CD14-positive monocyte (primary cell): ENCODE measurements at regions not wholly inside any gene's neighbourhood (a gene's known extent, or its start where the extent isn't known, plus 50 kb on each side); places are given as distances from the start of the nearest gene placed in this dataset.
"Not testable (repeated sequence)": the region's sequence is repeated elsewhere in the genome, so short reads cannot be mapped to it uniquely, and the experiment has no call there.

Experiments used
- DNase-seq, 3 donors: peaks; one replicate each; pipeline ENCODE4 v3.0.0-alpha.2; 2011 to 2022
- H2AFZ ChIP-seq: 2 replicates; pipeline ENCODE4 v1.6.0; 2012; ENCODE audit warnings: mild to moderate bottlenecking, low read depth, low read length, inconsistent platforms; ENCODE audit not compliant: insufficient read depth, poor library complexity, severe bottlenecking
- H3K27ac ChIP-seq, 2 donors: 1 replicate in 1 of 2; 2 replicates in 1 of 2; pipeline ENCODE4 v1.5.1; 2012 to 2013; ENCODE audit warnings: low read length in 2 of 2, control low read depth in 1 of 2, inconsistent platforms in 1 of 2, low read depth in 1 of 2, mild to moderate bottlenecking in 1 of 2
- H3K27me3 ChIP-seq, 2 donors: one replicate each; pipeline versions ENCODE4 v1.6.0 to v1.6.1; 2011 to 2013; ENCODE audit warnings: low read length in 2 of 2; ENCODE audit not compliant: control insufficient read depth in 2 of 2, insufficient read depth in 2 of 2
- H3K36me3 ChIP-seq, 2 donors: replicated peaks in 1 of 2; 1 replicate in 1 of 2; 2 replicates in 1 of 2; pipeline versions ENCODE4 v1.5.1 to v1.6.1; 2012 to 2013; ENCODE audit warnings: low read length in 2 of 2, control low read depth in 1 of 2, inconsistent platforms in 1 of 2, mild to moderate bottlenecking in 1 of 2; ENCODE audit not compliant: insufficient read depth in 2 of 2, control insufficient read depth in 1 of 2
- H3K4me1 ChIP-seq, 2 donors: 1 replicate in 1 of 2; 2 replicates in 1 of 2; pipeline versions ENCODE4 v1.5.1 to v1.6.1; 2012 to 2013; ENCODE audit warnings: low read length in 2 of 2, control low read depth in 1 of 2, inconsistent platforms in 1 of 2, mild to moderate bottlenecking in 1 of 2, moderate library complexity in 1 of 2; ENCODE audit not compliant: insufficient read depth in 2 of 2, control insufficient read depth in 1 of 2
- H3K4me2 ChIP-seq: replicated peaks from 2 replicates; pipeline ENCODE3; 2012; ENCODE audit warnings: low read length, moderate library complexity, mild to moderate bottlenecking; ENCODE audit not compliant: poor library complexity, severe bottlenecking; ENCODE audit errors: extremely low read depth
- H3K4me3 ChIP-seq, 3 experiments: fragments of 200-600 bp in 1 of 3; sonication (generic) in 1 of 3; replicated peaks in 1 of 3; 1 replicate in 2 of 3; 2 replicates in 1 of 3; pipeline ENCODE4 v1.5.1; 2011 to 2013; ENCODE audit warnings: low read length in 3 of 3, mild to moderate bottlenecking in 3 of 3, control low read depth in 2 of 3, low read depth in 2 of 3, inconsistent platforms in 1 of 3, moderate library complexity in 1 of 3
- H3K79me2 ChIP-seq: 2 replicates; pipeline ENCODE4 v1.6.0; 2012; ENCODE audit warnings: mild to moderate bottlenecking, control low read depth, inconsistent platforms, low read length, moderate library complexity; ENCODE audit not compliant: insufficient read depth
- H3K9ac ChIP-seq: 2 replicates; pipeline ENCODE4 v1.6.0; 2017; ENCODE audit warnings: low read length, mild to moderate bottlenecking; ENCODE audit not compliant: insufficient read depth, poor library complexity, severe bottlenecking
- H3K9me3 ChIP-seq, 2 donors: replicated peaks in 1 of 2; 1 replicate in 1 of 2; 2 replicates in 1 of 2; pipeline versions ENCODE4 v1.5.1 to v1.6.1; 2012 to 2013; ENCODE audit warnings: low read length in 2 of 2, control low read depth in 1 of 2; ENCODE audit not compliant: control insufficient read depth in 1 of 2, insufficient read depth in 1 of 2
- H4K20me1 ChIP-seq: 2 replicates; pipeline ENCODE4 v1.6.0; 2012; ENCODE audit warnings: mild to moderate bottlenecking, low read length, control low read depth, moderate library complexity; ENCODE audit not compliant: insufficient read depth
- H3K27ac Mint-ChIP-seq, 7 donors: one replicate each; pipeline ENCODE4 v1.8.0; 2020; ENCODE audit warnings: mild to moderate bottlenecking in 7 of 7, mixed read lengths in 7 of 7, moderate library complexity in 6 of 7, inconsistent platforms in 2 of 7
- H3K27me3 Mint-ChIP-seq, 3 donors: one replicate each; pipeline ENCODE4 v1.8.0; 2021 to 2022; ENCODE audit warnings: low read depth in 3 of 3, mild to moderate bottlenecking in 3 of 3, mixed read lengths in 3 of 3, moderate library complexity in 3 of 3, inconsistent platforms in 1 of 3
- H3K36me3 Mint-ChIP-seq, 2 donors: one replicate each; pipeline ENCODE4 v1.8.0; 2020; ENCODE audit warnings: mixed read lengths in 2 of 2, inconsistent platforms in 1 of 2, mild to moderate bottlenecking in 1 of 2
- H3K4me1 Mint-ChIP-seq: one replicate; pipeline ENCODE4 v1.8.0; 2020; ENCODE audit warnings: mild to moderate bottlenecking, mixed read lengths
- H3K4me3 Mint-ChIP-seq, 2 donors: one replicate each; pipeline ENCODE4 v1.8.0; 2020; ENCODE audit warnings: mild to moderate bottlenecking in 2 of 2, mixed read lengths in 2 of 2, moderate library complexity in 1 of 2
- H3K9me3 Mint-ChIP-seq, 7 donors: one replicate each; pipeline ENCODE4 v1.8.0; 2020 to 2022; ENCODE audit warnings: mixed read lengths in 7 of 7, mild to moderate bottlenecking in 6 of 7, moderate library complexity in 6 of 7, inconsistent platforms in 2 of 7
- CTCF ChIP-seq: fragments of 200-600 bp; IDR thresholded peaks from one replicate; pipeline ENCODE4 v1.8.0; 2022; ENCODE audit warnings: antibody characterized with exemption, mild to moderate bottlenecking
- WGBS: methylation state at CpG from one replicate; pipeline ENCODE4 v1.1.5; 2013; ENCODE audit warnings: missing lambda C conversion rate; ENCODE audit not compliant: insufficient coverage; 5-methylcytosine and 5-hydroxymethylcytosine counted together
- intact Hi-C, 2 donors: fragments of 100-400 bp; cut with micrococcal nuclease; formaldehyde crosslinking; loops; one replicate each; pipeline versions ENCODE4 v1.15.0 to v1.15.1; 2023

- Histone ChIP-seq H3K4me3 (no peak overlapping the region), H3K4me1 (no peaks in the 10 kb centered on the region)
Observed at GRCh38 chr14:71803539-71804260, 128.5 kb upstream of the RGS6 start.

GRCh38 chr14:71804992-71805391 lies 127.2 kb upstream of the RGS6 start:
- Histone ChIP-seq H3K79me2 (no peaks in the 10 kb centered on the region), H3K9me3 (no peaks in the 10 kb centered on the region), H2AFZ (no peak overlapping the region), H3K4me3 (no peak overlapping the region), H3K27me3 (no peaks in the 10 kb centered on the region), H3K36me3 (no peaks in the 10 kb centered on the region), H4K20me1 (no peaks in the 10 kb centered on the region), H3K27ac (no peak overlapping the region), H3K4me1 (no peaks in the 10 kb centered on the region), H3K9ac (no peak overlapping the region), H3K4me2 (no peak overlapping the region)
- H3K27ac Mint-ChIP-seq: no peak overlapping the region
- H3K4me3 Mint-ChIP-seq: no peak overlapping the region
- WGBS: no CpG with 5 or more reads among the region's 2 CpGs
- intact Hi-C loops: no loop called here
- TF ChIP-seq CTCF: no peak
- DNase-seq: no peak
- H3K27me3 Mint-ChIP-seq: peaks cover 0 to 3% (median 1%) of the 10 kb centered on the region in 3 donors
- peaks cover 0 to 4% (median 2%) of the 10 kb centered on the region in 7 donors for H3K9me3 Mint-ChIP-seq
- H3K4me1 Mint-ChIP-seq: no peaks in the 10 kb centered on the region
- H3K36me3 Mint-ChIP-seq: no peaks in the 10 kb centered on the region

More at GRCh38 chr14:71803539-71804260, 128.5 kb upstream of the RGS6 start:
- intact Hi-C loops: no loop called here
- Mint-ChIP-seq H3K9me3 (peaks cover 0 to 3% (median 0%) of the 10 kb centered on the region in 7 donors), H3K27ac (no peak overlapping the region), H3K4me1 (no peaks in the 10 kb centered on the region), H3K27me3 (peaks cover 0 to 3% (median 1%) of the 10 kb centered on the region in 3 donors), H3K4me3 (no peak overlapping the region), H3K36me3 (no peaks in the 10 kb centered on the region)
- Histone ChIP-seq H2AFZ (no peak overlapping the region), H3K27ac (no peak overlapping the region), H3K27me3 (no peaks in the 10 kb centered on the region), H3K9me3 (no peaks in the 10 kb centered on the region), H3K79me2 (no peaks in the 10 kb centered on the region), H4K20me1 (no peaks in the 10 kb centered on the region), H3K4me2 (no peak overlapping the region), H3K9ac (no peak overlapping the region), H3K36me3 (no peaks in the 10 kb centered on the region)
- WGBS: 71% methylated on average over 2 of the region's 3 CpGs
- TF ChIP-seq CTCF: no peak
- no peak for DNase-seq

- H3K4me1 Mint-ChIP-seq, H3K4me1 ChIP-seq, H3K27ac ChIP-seq, H3K9me3 Mint-ChIP-seq, H3K9ac ChIP-seq, H3K4me3 Mint-ChIP-seq, H3K9me3 ChIP-seq, H3K36me3 Mint-ChIP-seq, H2AFZ ChIP-seq, H3K27ac Mint-ChIP-seq, H3K36me3 ChIP-seq, H3K27me3 ChIP-seq, H3K79me2 ChIP-seq, H3K27me3 Mint-ChIP-seq, H4K20me1 ChIP-seq, DNase-seq, H3K4me2 ChIP-seq, intact Hi-C loops, H3K4me3 ChIP-seq: not testable (repeated sequence)
- WGBS: 80% methylated on average over 3 of the region's 4 CpGs
Observed at GRCh38 chr14:71807049-71807448, 125.2 kb upstream of the RGS6 start.
